Endothelial cell of umbilical vein (primary cell): ENCODE measurements at regions not wholly inside any gene's neighbourhood (a gene's known extent, or its start where the extent isn't known, plus 50 kb on each side); places are given as distances from the start of the nearest gene placed in this dataset.

Experiments used
- BruUV-seq: library from RNA; stranded (reverse); fragments of 400-500 nt; replicated peaks from 2 replicates; lab custom pipeline; 2021; lab: Mats Ljungman, UMichigan
- CTCF ChIA-PET: fragments of 300-600, 350-600 bp; sonication (Branson Sonifier 250); formaldehyde crosslinking; loops from one replicate; lab custom pipeline; 2021; ENCODE audit warnings: antibody characterized with exemption, inconsistent platforms; lab: Charles Lee
- POLR2A ChIA-PET: fragments of 300-600, 350-600 bp; sonication (Branson Sonifier 250); formaldehyde crosslinking; loops from one replicate; lab custom pipeline; 2021; ENCODE audit warnings: antibody characterized with exemption, inconsistent platforms; lab: Charles Lee
- DNase-seq: peaks from one replicate; pipeline ENCODE4 v3.0.0-alpha.2; 2011; ENCODE audit warnings: low read depth, low spot score
- FAIRE-seq: peaks from 2 replicates; lab custom pipeline; 2011; peaks lifted over from hg19 to GRCh38; lab: Jason Lieb, UNC
- H2AFZ ChIP-seq: 2 replicates; pipeline ENCODE4 v1.6.0; 2012; ENCODE audit warnings: low read depth, low read length, control low read depth, inconsistent platforms
- H3K27ac ChIP-seq: 2 replicates; pipeline ENCODE4 v1.5.1; 2011; ENCODE audit warnings: low read depth, mild to moderate bottlenecking, control low read depth, low read length, moderate library complexity; ENCODE audit not compliant: insufficient read depth
- H3K27me3 ChIP-seq, 2 experiments: 2 replicates each; pipeline versions ENCODE4 v1.6.0 to v1.6.1; 2011; ENCODE audit warnings: low read length in 2 of 2, mixed read lengths in 1 of 2; ENCODE audit not compliant: control insufficient read depth in 2 of 2, insufficient read depth in 2 of 2
- H3K36me3 ChIP-seq, 2 experiments: 2 replicates in 1 of 2; 3 replicates in 1 of 2; pipeline ENCODE4 v1.5.1; 2011; ENCODE audit warnings: low read length in 2 of 2, mild to moderate bottlenecking in 1 of 2, moderate library complexity in 1 of 2; ENCODE audit not compliant: control insufficient read depth in 2 of 2, insufficient read depth in 2 of 2; ENCODE audit errors: extremely low read depth in 1 of 2
- H3K4me1 ChIP-seq: 3 replicates; pipeline ENCODE4 v1.5.1; 2011; ENCODE audit warnings: mild to moderate bottlenecking, low read length; ENCODE audit not compliant: control insufficient read depth, insufficient read depth; ENCODE audit errors: extremely low read depth
- H3K4me2 ChIP-seq: 2 replicates; pipeline ENCODE4 v1.6.1; 2011; ENCODE audit warnings: low read length, control low read depth, mixed read lengths; ENCODE audit not compliant: insufficient read depth
- H3K4me3 ChIP-seq, 3 experiments: fragments of 200-600 bp in 1 of 3; sonication (generic), shearing (Covaris generic) in 1 of 3; replicated peaks in 1 of 3; 2 replicates each; pipeline ENCODE4 v1.5.1; 2011 to 2016; ENCODE audit warnings: control low read depth in 3 of 3, low read length in 3 of 3, mild to moderate bottlenecking in 2 of 3, inconsistent platforms in 1 of 3, low read depth in 1 of 3, moderate library complexity in 1 of 3; ENCODE audit not compliant: insufficient read depth in 1 of 3
- H3K79me2 ChIP-seq: 2 replicates; pipeline ENCODE4 v1.6.0; 2012; ENCODE audit warnings: low read length, inconsistent platforms; ENCODE audit not compliant: control insufficient read depth, insufficient read depth
- H3K9ac ChIP-seq: replicated peaks from 2 replicates; pipeline ENCODE3; 2011; ENCODE audit warnings: low read length, control low read depth; ENCODE audit not compliant: insufficient read depth; ENCODE audit errors: extremely low read depth
- H3K9me1 ChIP-seq: replicated peaks from 3 replicates; pipeline ENCODE4 v1.6.0; 2011; ENCODE audit warnings: mild to moderate bottlenecking, low read length; ENCODE audit not compliant: control insufficient read depth, insufficient read depth; ENCODE audit errors: extremely low read depth
- H3K9me3 ChIP-seq: replicated peaks from 2 replicates; pipeline ENCODE4 v1.5.1; 2012; ENCODE audit warnings: low read length, inconsistent platforms; ENCODE audit not compliant: control insufficient read depth, insufficient read depth
- H4K20me1 ChIP-seq: replicated peaks from 2 replicates; pipeline ENCODE3; 2011; ENCODE audit warnings: mild to moderate bottlenecking, low read length; ENCODE audit not compliant: control insufficient read depth, insufficient read depth; ENCODE audit errors: extremely low read depth
- EZH2 ChIP-seq: IDR thresholded peaks from 2 replicates; pipeline ENCODE4 v1.6.1; 2012; ENCODE audit warnings: borderline replicate concordance, low read depth, mild to moderate bottlenecking, moderate library complexity, low read length, inconsistent platforms; ENCODE audit not compliant: severe bottlenecking
- FOS ChIP-seq: IDR thresholded peaks from 2 replicates; pipeline ENCODE4 v1.6.1; 2011; ENCODE audit warnings: mild to moderate bottlenecking, low read length, moderate library complexity, borderline replicate concordance; ENCODE audit not compliant: insufficient read depth
- GATA2 ChIP-seq: IDR thresholded peaks from 2 replicates; pipeline ENCODE4 v1.7.0; 2011; ENCODE audit warnings: low read depth, mild to moderate bottlenecking, moderate library complexity, mixed read lengths, low read length; ENCODE audit not compliant: insufficient read length, insufficient read depth
- JUN ChIP-seq: IDR thresholded peaks from 2 replicates; pipeline ENCODE4 v1.6.1; 2011; ENCODE audit warnings: borderline replicate concordance, low read depth; ENCODE audit not compliant: insufficient read length, insufficient read depth
- MYC ChIP-seq: IDR thresholded peaks from one replicate; pipeline ENCODE4 v1.6.1; 2011; ENCODE audit warnings: mild to moderate bottlenecking, low read depth, low read length
- POLR2A ChIP-seq: IDR thresholded peaks from 2 replicates; pipeline ENCODE4 v1.6.1; 2012; ENCODE audit warnings: low read depth, mild to moderate bottlenecking, control low read depth, low read length
- POLR2AphosphoS5 ChIP-seq: IDR thresholded peaks from 2 replicates; pipeline ENCODE4 v1.6.1; 2012; ENCODE audit warnings: low read depth, mild to moderate bottlenecking, control low read depth, low read length, moderate library complexity; ENCODE audit not compliant: insufficient read depth
- dilution Hi-C: fragments of 300-500 bp; cut with MboI; formaldehyde crosslinking; loops from one replicate; pipeline ENCODE4 v1.15.0; 2019; ENCODE audit warnings: low sequenced_read_pairs; ENCODE audit not compliant: extremely low pct_ligation_motif_present
- intact Hi-C: fragments of 100-400 bp; cut with micrococcal nuclease; formaldehyde crosslinking; loops from one replicate; pipeline ENCODE4 v1.10.0; 2022
- TF ChIP-seq, protein P1 (sequence below), 2 donors: IDR thresholded peaks; 1 replicate in 1 of 2; 2 replicates in 1 of 2; pipeline ENCODE4 v1.5.1; 2011; ENCODE audit warnings: low read length in 2 of 2, mild to moderate bottlenecking in 2 of 2, moderate library complexity in 2 of 2, control low read depth in 1 of 2, inconsistent platforms in 1 of 2, low read depth in 1 of 2; ENCODE audit not compliant: insufficient read depth in 1 of 2; ENCODE audit errors: extremely low read depth in 1 of 2
- TF ChIP-seq, protein P2 (sequence below): IDR thresholded peaks from 2 replicates; pipeline ENCODE4 v1.6.1; 2011; ENCODE audit not compliant: insufficient read depth, insufficient read length

DNA sequence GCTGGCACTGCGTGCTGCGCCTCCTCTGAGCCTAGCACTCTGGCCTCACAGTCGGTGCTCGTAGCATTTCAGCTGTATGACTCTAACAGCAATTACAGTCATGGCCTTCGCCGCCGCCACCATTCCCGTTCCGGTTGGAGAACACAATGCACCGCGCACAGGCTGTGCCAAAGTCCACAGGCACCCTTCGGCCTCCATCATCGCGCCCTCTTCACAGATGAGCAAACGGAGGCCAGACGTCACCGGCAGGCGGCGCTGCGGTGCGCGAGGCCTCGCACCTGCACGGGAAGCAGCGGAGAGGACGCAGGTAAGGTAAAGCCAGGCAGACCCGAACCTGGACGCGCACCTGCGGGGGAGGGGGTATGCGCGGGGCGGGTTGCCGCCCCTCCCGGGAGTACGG lies 128.9 kb downstream of the BARX1 start:
- no peaks in the 10 kb centered on the region for H4K20me1 ChIP-seq
- dilution Hi-C loops (no loop called here), intact Hi-C loops (no loop called here)
- H3K9me1 ChIP-seq = no peaks in the 10 kb centered on the region
- H3K36me3 ChIP-seq = no peaks in the 10 kb centered on the region
- DNase-seq (no peak), FAIRE-seq (no peak)
- no peaks in the 10 kb centered on the region for H3K9me3 ChIP-seq
- no peak overlapping the region for H3K4me2 ChIP-seq
- ChIA-PET POLR2A (no interaction called here), CTCF (interaction anchor here (1.5 to 2.0 kb wide), 2 partner anchors 10 to 136 kb away, joined by 4 to 12 read pairs; no protein-coding TSS in a partner anchor)
- no peak overlapping the region for H3K27ac ChIP-seq
- H3K4me3 ChIP-seq = no peak overlapping the region
- H3K9ac ChIP-seq = no peak overlapping the region
- no peaks in the 10 kb centered on the region for H3K27me3 ChIP-seq
- BruUV-seq = no TSS peak
- H3K4me1 ChIP-seq = no peaks in the 10 kb centered on the region
- no peak overlapping the region for H2AFZ ChIP-seq
- H3K79me2 ChIP-seq = no peaks in the 10 kb centered on the region
- TF ChIP-seq MYC (no peak), EZH2 (peak; percentile 6)
- TF ChIP-seq, protein P1, sequence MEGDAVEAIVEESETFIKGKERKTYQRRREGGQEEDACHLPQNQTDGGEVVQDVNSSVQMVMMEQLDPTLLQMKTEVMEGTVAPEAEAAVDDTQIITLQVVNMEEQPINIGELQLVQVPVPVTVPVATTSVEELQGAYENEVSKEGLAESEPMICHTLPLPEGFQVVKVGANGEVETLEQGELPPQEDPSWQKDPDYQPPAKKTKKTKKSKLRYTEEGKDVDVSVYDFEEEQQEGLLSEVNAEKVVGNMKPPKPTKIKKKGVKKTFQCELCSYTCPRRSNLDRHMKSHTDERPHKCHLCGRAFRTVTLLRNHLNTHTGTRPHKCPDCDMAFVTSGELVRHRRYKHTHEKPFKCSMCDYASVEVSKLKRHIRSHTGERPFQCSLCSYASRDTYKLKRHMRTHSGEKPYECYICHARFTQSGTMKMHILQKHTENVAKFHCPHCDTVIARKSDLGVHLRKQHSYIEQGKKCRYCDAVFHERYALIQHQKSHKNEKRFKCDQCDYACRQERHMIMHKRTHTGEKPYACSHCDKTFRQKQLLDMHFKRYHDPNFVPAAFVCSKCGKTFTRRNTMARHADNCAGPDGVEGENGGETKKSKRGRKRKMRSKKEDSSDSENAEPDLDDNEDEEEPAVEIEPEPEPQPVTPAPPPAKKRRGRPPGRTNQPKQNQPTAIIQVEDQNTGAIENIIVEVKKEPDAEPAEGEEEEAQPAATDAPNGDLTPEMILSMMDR (IDR thresholded peaks at IDR 0.05; ENCODE audit: extremely low read depth in 1 of 2, insufficient read depth in 1 of 2, low read depth in 1 of 2, low read length in 2 of 2) = peak; percentile 33 to 53

DNA sequence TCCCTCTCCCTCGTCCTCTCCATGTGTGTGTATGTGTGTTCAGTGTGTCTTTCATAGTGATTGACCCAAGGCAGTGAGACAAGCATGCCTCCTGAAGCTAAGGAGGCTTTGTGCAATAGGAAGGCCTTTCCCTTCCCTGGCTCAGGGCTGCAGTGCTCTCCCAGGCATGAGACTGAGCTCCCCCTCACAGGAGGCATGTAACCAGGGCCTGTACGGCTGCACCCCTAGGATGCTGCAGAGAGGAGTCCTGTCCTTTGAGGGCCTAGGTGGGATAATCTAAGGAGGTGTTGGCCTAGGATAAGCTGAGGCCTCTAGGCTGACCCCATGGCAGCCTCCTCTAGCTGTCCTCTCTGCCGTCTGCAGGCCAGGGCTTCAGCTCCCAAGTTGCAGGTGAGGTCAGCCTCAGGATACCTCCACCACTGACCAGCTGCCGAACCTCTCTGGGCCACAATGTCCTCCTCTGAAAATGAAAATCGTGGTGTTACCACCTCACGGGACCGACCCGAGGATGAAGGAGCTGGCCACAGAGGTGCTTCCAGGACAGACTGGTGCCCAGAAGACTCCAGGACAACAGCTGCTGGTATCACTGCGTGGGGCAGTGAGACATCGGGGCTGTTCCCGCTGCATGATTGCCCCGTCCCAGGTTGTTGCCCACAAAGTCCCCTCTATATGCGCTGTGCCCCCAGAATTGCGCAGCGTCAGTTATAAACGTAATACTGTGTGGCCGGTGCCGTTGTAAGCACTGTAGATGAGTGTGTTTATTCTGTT lies 129.6 kb downstream of the BARX1 start:
- no peaks in the 10 kb centered on the region for H3K36me3 ChIP-seq
- no peak overlapping the region for H3K9ac ChIP-seq
- ChIA-PET CTCF (interaction anchor here (1.5 kb wide), 1 partner anchor 10 kb away, joined by 4 read pairs; no protein-coding TSS in a partner anchor), POLR2A (no interaction called here)
- FAIRE-seq (no peak), DNase-seq (no peak)
- no peaks in the 10 kb centered on the region for H3K9me1 ChIP-seq
- dilution Hi-C loops = no loop called here
- no peaks in the 10 kb centered on the region for H3K27me3 ChIP-seq
- H3K79me2 ChIP-seq = no peaks in the 10 kb centered on the region
- intact Hi-C loops = no loop called here
- H2AFZ ChIP-seq = no peak overlapping the region
- no peak overlapping the region for H3K4me3 ChIP-seq
- H3K9me3 ChIP-seq = no peaks in the 10 kb centered on the region
- H3K4me2 ChIP-seq = no peak overlapping the region
- H3K4me1 ChIP-seq = no peaks in the 10 kb centered on the region
- no peaks in the 10 kb centered on the region for H4K20me1 ChIP-seq
- BruUV-seq = no TSS peak
- TF ChIP-seq FOS (no peak), JUN (no peak), EZH2 (no peak), MYC (no peak), POLR2A (no peak), GATA2 (no peak), POLR2AphosphoS5 (no peak)
- TF ChIP-seq, protein P2, sequence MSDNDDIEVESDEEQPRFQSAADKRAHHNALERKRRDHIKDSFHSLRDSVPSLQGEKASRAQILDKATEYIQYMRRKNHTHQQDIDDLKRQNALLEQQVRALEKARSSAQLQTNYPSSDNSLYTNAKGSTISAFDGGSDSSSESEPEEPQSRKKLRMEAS = no peak
- TF ChIP-seq, protein P1 (IDR thresholded peaks at IDR 0.05; ENCODE audit: extremely low read depth in 1 of 2, insufficient read depth in 1 of 2, low read depth in 1 of 2, low read length in 2 of 2) = no peak
- no peak overlapping the region for H3K27ac ChIP-seq
